T-helper 2 cell (primary cell): ENCODE measurements at regions not wholly inside any gene's neighbourhood (a gene's known extent, or its start where the extent isn't known, plus 50 kb on each side); places are given as distances from the start of the nearest gene placed in this dataset.
A peak's percentile ranks its signal among the peaks of the same experiment; 100 is the strongest.

ENCODE experiments used
- DNase-seq, 5 experiments: peaks; one replicate each; pipeline versions ENCODE4 v3.0.0 to v3.0.0-alpha.2; 2012 to 2022

GRCh38 chr11:59302991-59303390, 55.7 kb upstream of the OR5AN1 start:
- DNase-seq: no peak

GRCh38 chr11:59295435-59295834, 63.3 kb upstream of the OR5AN1 start:
- DNase-seq: no peak

GRCh38 chr11:59292611-59293010, 66.1 kb upstream of the OR5AN1 start:
- DNase-seq: no peak

GRCh38 chr11:59291228-59291627, 67.5 kb upstream of the OR5AN1 start:
- DNase-seq: no peak

GRCh38 chr11:59289356-59290181, 69.1 kb upstream of the OR5AN1 start:
- DNase-seq: no peak

- DNase-seq: no peak
Observed at GRCh38 chr11:59285716-59286260, 72.9 kb upstream of the OR5AN1 start.

- DNase-seq: no peak
Observed at GRCh38 chr11:59284773-59285129, 72.0 kb upstream of the MPEG1 start.

GRCh38 chr11:59283825-59284772, 71.4 kb upstream of the MPEG1 start:
- DNase-seq: peak in 4 of 5 experiments; percentile 10 to 61 (median 17)

- DNase-seq: no peak
Observed at GRCh38 chr11:59283311-59283710, 70.6 kb upstream of the MPEG1 start.

GRCh38 chr11:59281177-59281576, 68.5 kb upstream of the MPEG1 start:
- DNase-seq: no peak

- no peak for DNase-seq
Observed at GRCh38 chr11:59273373-59273841, 60.7 kb upstream of the MPEG1 start.

GRCh38 chr11:59272771-59273372, 60.1 kb upstream of the MPEG1 start:
- no peak for DNase-seq

- no peak for DNase-seq
Observed at GRCh38 chr11:59271811-59272327, 59.1 kb upstream of the MPEG1 start.

GRCh38 chr11:59271247-59271755, 58.6 kb upstream of the MPEG1 start:
- no peak for DNase-seq

- no peak for DNase-seq
Observed at GRCh38 chr11:59267736-59268475, 55.2 kb upstream of the MPEG1 start.

- no peak for DNase-seq
Observed at GRCh38 chr11:59267196-59267595, 54.5 kb upstream of the MPEG1 start.

- no peak for DNase-seq
Observed at GRCh38 chr11:59266491-59266890, 53.8 kb upstream of the MPEG1 start.

GRCh38 chr11:59265735-59266134, 53.0 kb upstream of the MPEG1 start:
- no peak for DNase-seq

GRCh38 chr11:59264736-59265135, 52.0 kb upstream of the MPEG1 start:
- DNase-seq: no peak

- no peak for DNase-seq
Observed at GRCh38 chr11:59263225-59263894, 50.6 kb upstream of the MPEG1 start.
